GM19035 (cell line): ENCODE measurements at regions not wholly inside any gene's neighbourhood (a gene's known extent, or its start where the extent isn't known, plus 50 kb on each side); places are given as distances from the start of the nearest gene placed in this dataset.
"Not testable (repeated sequence)": the region's sequence is repeated elsewhere in the genome, so short reads cannot be mapped to it uniquely, and the experiment has no call there.

Source experiments
- ATAC-seq: cut with Tn5 transposase; IDR thresholded peaks from one replicate; pipeline ENCODE4 v1.9.1; 2021; ENCODE audit not compliant: unreplicated experiment

GRCh38 chr2:166831930-166832329 is 56.4 kb upstream of the XIRP2 start:
- no peak for ATAC-seq

- ATAC-seq: no peak
These were observed 62.4 kb upstream of the XIRP2 start for GRCh38 chr2:166825914-166826313.

GRCh38 chr2:166814335-166814734 is 73.9 kb upstream of the XIRP2 start:
- ATAC-seq: no peak

- no peak for ATAC-seq
These were observed 76.0 kb upstream of the XIRP2 start for GRCh38 chr2:166812166-166812891.

GRCh38 chr2:166805753-166806152 is 82.5 kb upstream of the XIRP2 start:
- ATAC-seq: no peak

GRCh38 chr2:166803373-166804000 is 84.8 kb upstream of the XIRP2 start:
- no peak for ATAC-seq

GRCh38 chr2:166802475-166802874 is 85.8 kb upstream of the XIRP2 start:
- ATAC-seq: no peak

GRCh38 chr2:166792808-166793207 is 95.5 kb upstream of the XIRP2 start:
- ATAC-seq: no peak

GRCh38 chr2:166786707-166787106 is 101.6 kb upstream of the XIRP2 start:
- no peak for ATAC-seq

- no peak for ATAC-seq
These were observed 103.9 kb upstream of the XIRP2 start for GRCh38 chr2:166784296-166784946.

GRCh38 chr2:166775176-166775575 is 113.1 kb upstream of the XIRP2 start:
- no peak for ATAC-seq

GRCh38 chr2:166773308-166773949 is 114.9 kb upstream of the XIRP2 start:
- ATAC-seq: no peak

- ATAC-seq: no peak
These were observed 119.7 kb upstream of the XIRP2 start for GRCh38 chr2:166768393-166769123.

- ATAC-seq: not testable (repeated sequence)
These were observed 121.4 kb upstream of the XIRP2 start for GRCh38 chr2:166766769-166767322.

- ATAC-seq: no peak
These were observed 122.1 kb upstream of the XIRP2 start for GRCh38 chr2:166766220-166766619.

GRCh38 chr2:166765141-166765540 is 123.1 kb upstream of the XIRP2 start:
- no peak for ATAC-seq

- no peak for ATAC-seq
These were observed 123.6 kb upstream of the XIRP2 start for GRCh38 chr2:166764702-166765101.

GRCh38 chr2:166764216-166764615 is 124.1 kb upstream of the XIRP2 start:
- ATAC-seq: no peak

- no peak for ATAC-seq
These were observed 125.5 kb upstream of the XIRP2 start for GRCh38 chr2:166762746-166763145.

GRCh38 chr2:166758956-166759355 is 129.3 kb upstream of the XIRP2 start:
- no peak for ATAC-seq

- ATAC-seq: no peak
These were observed 137.7 kb upstream of the XIRP2 start for GRCh38 chr2:166750624-166751023.
